Caco-2 (cell line): ENCODE measurements at regions not wholly inside any gene's neighbourhood (a gene's known extent, or its start where the extent isn't known, plus 50 kb on each side); places are given as distances from the start of the nearest gene placed in this dataset.

Source experiments
- BruUV-seq: library from RNA; stranded (reverse); fragments of 400-500 nt; replicated peaks from 2 replicates; lab custom pipeline; 2021; lab: Mats Ljungman, UMichigan
- CTCF ChIA-PET: fragments of 300-600 bp; sonication (Branson Sonifier 250); formaldehyde crosslinking; loops from one replicate; lab custom pipeline; 2022; ENCODE audit warnings: antibody characterized with exemption; lab: Charles Lee
- POLR2A ChIA-PET: fragments of 300-600 bp; sonication (Branson Sonifier 250); formaldehyde crosslinking; loops from one replicate; lab custom pipeline; 2022; ENCODE audit warnings: antibody characterized with exemption; lab: Charles Lee
- DNase-seq, 2 experiments: peaks; one replicate each; pipeline versions ENCODE4 v3.0.0 to v3.0.0-alpha.2; 2020 to 2022
- H3K27me3 ChIP-seq: replicated peaks from 2 replicates; pipeline ENCODE4 v1.6.0; 2011; ENCODE audit warnings: low read length; ENCODE audit not compliant: control insufficient read depth, insufficient read depth
- H3K36me3 ChIP-seq: 2 replicates; pipeline ENCODE4 v1.5.1; 2011; ENCODE audit warnings: low read length; ENCODE audit not compliant: control insufficient read depth, insufficient read depth
- H3K4me1 ChIP-seq: fragments of 250-450 bp; sonication (Bioruptor Pico); 2 replicates; pipeline ENCODE4 v1.5.1; 2020; ENCODE audit warnings: mild to moderate bottlenecking
- H3K4me3 ChIP-seq: 2 replicates; pipeline ENCODE4 v1.5.1; 2011; ENCODE audit warnings: low read depth, mild to moderate bottlenecking, control low read depth, low read length
- H3K9me3 ChIP-seq: fragments of 250-450 bp; sonication (Bioruptor Pico); 2 replicates; pipeline ENCODE4 v1.5.1; 2020; ENCODE audit warnings: mild to moderate bottlenecking, moderate library complexity
- H3K27ac Mint-ChIP-seq: one replicate; pipeline ENCODE4 v1.8.0; 2022; ENCODE audit warnings: mixed read lengths; ENCODE audit not compliant: unreplicated experiment
- H3K27me3 Mint-ChIP-seq: one replicate; pipeline ENCODE4 v1.8.0; 2022; ENCODE audit warnings: mixed read lengths; ENCODE audit not compliant: insufficient read depth, unreplicated experiment
- H3K36me3 Mint-ChIP-seq: one replicate; pipeline ENCODE4 v1.8.0; 2022; ENCODE audit warnings: mild to moderate bottlenecking, mixed read lengths; ENCODE audit not compliant: insufficient read depth, unreplicated experiment
- H3K4me1 Mint-ChIP-seq: one replicate; pipeline ENCODE4 v1.8.0; 2022; ENCODE audit warnings: low read depth, mixed read lengths; ENCODE audit not compliant: unreplicated experiment
- H3K4me3 Mint-ChIP-seq: one replicate; pipeline ENCODE4 v1.8.0; 2022; ENCODE audit warnings: mild to moderate bottlenecking, moderate library complexity, mixed read lengths; ENCODE audit not compliant: unreplicated experiment
- H3K9me3 Mint-ChIP-seq: one replicate; pipeline ENCODE4 v1.8.0; 2022; ENCODE audit warnings: mixed read lengths; ENCODE audit not compliant: unreplicated experiment
- intact Hi-C: fragments of 100-400 bp; cut with micrococcal nuclease; formaldehyde crosslinking; loops from one replicate; pipeline ENCODE4 v1.10.0; 2022; ENCODE audit not compliant: unreplicated experiment
- TF ChIP-seq, protein P1 (sequence below), 2 experiments: fragments of 200-600 bp in 1 of 2; IDR thresholded peaks; 1 replicate in 1 of 2; 2 replicates in 1 of 2; pipeline versions ENCODE4 v1.5.1 to v1.8.0; 2011 to 2022; ENCODE audit warnings: antibody characterized with exemption in 1 of 2, control low read depth in 1 of 2, inconsistent platforms in 1 of 2, low read depth in 1 of 2, low read length in 1 of 2, mild to moderate bottlenecking in 1 of 2, moderate library complexity in 1 of 2; ENCODE audit not compliant: insufficient read depth in 1 of 2, severe bottlenecking in 1 of 2, unreplicated experiment in 1 of 2

DNA sequence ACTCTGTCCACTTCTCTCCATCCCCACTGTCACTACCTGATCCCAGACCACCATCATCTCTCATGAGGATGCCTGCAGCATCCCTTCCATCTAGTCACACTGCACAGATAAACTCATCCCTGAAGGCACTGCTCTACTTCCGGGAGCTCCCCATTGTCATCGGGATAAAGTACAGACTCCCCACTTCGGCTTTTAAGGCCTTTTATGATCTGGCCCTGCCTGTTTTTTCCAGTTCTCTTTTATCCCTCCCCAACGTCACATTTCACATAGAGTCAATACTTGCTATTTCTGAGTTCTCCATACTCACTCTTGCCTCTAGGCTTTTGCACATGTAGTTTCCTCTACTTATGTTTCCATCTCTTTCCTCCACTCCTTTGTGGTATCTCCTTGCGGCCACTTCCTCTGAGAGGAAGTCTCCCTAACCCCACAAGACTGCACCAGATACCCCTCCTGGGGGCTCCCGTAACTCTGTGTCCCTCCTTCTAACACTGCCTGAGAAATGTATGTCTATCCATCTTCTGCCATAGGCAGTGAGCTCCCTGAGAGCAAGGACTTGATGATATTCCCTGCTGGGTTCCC, 66.9 kb downstream of the COPRS start:
- H3K36me3 Mint-ChIP-seq: no peaks in the 10 kb centered on the region
- no peak overlapping the region for H3K4me3 Mint-ChIP-seq
- DNase-seq: no peak
- BruUV-seq: no TSS peak
- H3K27me3 ChIP-seq: no peaks in the 10 kb centered on the region
- no peak overlapping the region for H3K4me3 ChIP-seq
- CTCF ChIA-PET: interaction anchor here (1.1 kb wide), 1 partner anchor 211 kb away, joined by 3 read pairs; no protein-coding TSS in a partner anchor
- intact Hi-C loops: no loop called here
- no peaks in the 10 kb centered on the region for H3K9me3 ChIP-seq
- POLR2A ChIA-PET: no interaction called here
- H3K36me3 ChIP-seq: no peaks in the 10 kb centered on the region
- H3K27me3 Mint-ChIP-seq: no peaks in the 10 kb centered on the region
- TF ChIP-seq, protein P1, sequence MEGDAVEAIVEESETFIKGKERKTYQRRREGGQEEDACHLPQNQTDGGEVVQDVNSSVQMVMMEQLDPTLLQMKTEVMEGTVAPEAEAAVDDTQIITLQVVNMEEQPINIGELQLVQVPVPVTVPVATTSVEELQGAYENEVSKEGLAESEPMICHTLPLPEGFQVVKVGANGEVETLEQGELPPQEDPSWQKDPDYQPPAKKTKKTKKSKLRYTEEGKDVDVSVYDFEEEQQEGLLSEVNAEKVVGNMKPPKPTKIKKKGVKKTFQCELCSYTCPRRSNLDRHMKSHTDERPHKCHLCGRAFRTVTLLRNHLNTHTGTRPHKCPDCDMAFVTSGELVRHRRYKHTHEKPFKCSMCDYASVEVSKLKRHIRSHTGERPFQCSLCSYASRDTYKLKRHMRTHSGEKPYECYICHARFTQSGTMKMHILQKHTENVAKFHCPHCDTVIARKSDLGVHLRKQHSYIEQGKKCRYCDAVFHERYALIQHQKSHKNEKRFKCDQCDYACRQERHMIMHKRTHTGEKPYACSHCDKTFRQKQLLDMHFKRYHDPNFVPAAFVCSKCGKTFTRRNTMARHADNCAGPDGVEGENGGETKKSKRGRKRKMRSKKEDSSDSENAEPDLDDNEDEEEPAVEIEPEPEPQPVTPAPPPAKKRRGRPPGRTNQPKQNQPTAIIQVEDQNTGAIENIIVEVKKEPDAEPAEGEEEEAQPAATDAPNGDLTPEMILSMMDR (IDR thresholded peaks at IDR 0.05; ENCODE audit: insufficient read depth in 1 of 2, low read depth in 1 of 2, low read length in 1 of 2, severe bottlenecking in 1 of 2, unreplicated experiment in 1 of 2): no peak
- no peak overlapping the region for H3K27ac Mint-ChIP-seq
- H3K9me3 Mint-ChIP-seq: no peaks in the 10 kb centered on the region
- H3K4me1 Mint-ChIP-seq: peaks cover 8% of the 10 kb centered on the region
- H3K4me1 ChIP-seq: no peaks in the 10 kb centered on the region

DNA sequence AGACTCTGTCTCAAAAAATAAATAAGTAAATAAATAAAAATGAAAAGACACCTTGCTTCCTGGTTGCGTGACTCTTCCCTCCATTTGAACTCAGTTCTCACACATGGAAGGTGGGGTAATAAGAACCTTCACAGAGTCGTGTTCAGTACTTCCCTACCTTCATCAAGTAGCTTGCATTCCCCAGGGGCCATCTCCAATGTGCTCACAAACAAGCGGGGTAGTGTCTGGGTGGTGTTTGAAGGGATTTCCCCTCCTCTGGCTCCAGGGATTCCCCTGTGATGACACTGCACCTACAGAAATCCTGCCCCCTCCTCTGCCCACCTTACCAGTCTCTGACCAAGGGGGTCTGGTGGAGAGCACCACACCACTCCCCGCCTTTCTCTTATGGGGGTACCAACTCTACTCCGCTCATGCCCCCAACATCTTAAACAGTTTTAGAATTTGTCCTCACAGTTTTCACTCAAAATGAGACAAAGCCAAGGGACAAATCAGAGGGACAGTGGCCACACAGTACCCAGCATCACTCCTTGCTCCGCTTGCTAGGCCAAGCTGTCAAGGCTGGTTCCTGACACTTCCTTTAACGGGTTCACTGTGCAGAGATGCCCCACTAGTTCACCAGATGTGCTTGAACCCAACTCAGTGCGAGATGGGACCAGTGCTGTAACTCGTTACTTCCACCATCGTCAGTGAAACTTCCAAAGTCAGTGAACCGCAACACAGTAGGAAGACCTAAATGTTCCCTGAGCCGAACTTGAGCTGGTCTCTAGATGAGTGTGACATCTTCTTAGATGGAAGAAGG, 69.1 kb downstream of the COPRS start:
- TF ChIP-seq, protein P1 (IDR thresholded peaks at IDR 0.05; ENCODE audit: insufficient read depth in 1 of 2, low read depth in 1 of 2, low read length in 1 of 2, severe bottlenecking in 1 of 2, unreplicated experiment in 1 of 2): no peak
- CTCF ChIA-PET: no interaction called here
- Histone ChIP-seq H3K27me3 (no peaks in the 10 kb centered on the region), H3K4me3 (no peak overlapping the region), H3K9me3 (no peaks in the 10 kb centered on the region; the same call in 1 of the 2 replicates), H3K4me1 (no peaks in the 10 kb centered on the region), H3K36me3 (no peaks in the 10 kb centered on the region)
- H3K9me3 Mint-ChIP-seq: no peaks in the 10 kb centered on the region
- H3K4me3 Mint-ChIP-seq: no peak overlapping the region
- POLR2A ChIA-PET: interaction anchor here (0.7 kb wide), 1 partner anchor 9 kb away, joined by 4 read pairs; no protein-coding TSS in a partner anchor
- no TSS peak for BruUV-seq
- no peak overlapping the region for H3K27ac Mint-ChIP-seq
- no peaks in the 10 kb centered on the region for H3K4me1 Mint-ChIP-seq
- no peaks in the 10 kb centered on the region for H3K27me3 Mint-ChIP-seq
- no peak for DNase-seq
- no peaks in the 10 kb centered on the region for H3K36me3 Mint-ChIP-seq
- intact Hi-C loops: no loop called here

GRCh38 chr17:31788956-31789355, 70.1 kb downstream of the COPRS start:
- ChIA-PET POLR2A (no interaction called here), CTCF (no interaction called here)
- H3K36me3 ChIP-seq: no peaks in the 10 kb centered on the region
- no peak for DNase-seq
- H3K4me1 ChIP-seq: no peaks in the 10 kb centered on the region
- no peaks in the 10 kb centered on the region for H3K36me3 Mint-ChIP-seq
- no peak overlapping the region for H3K4me3 Mint-ChIP-seq
- TF ChIP-seq, protein P1 (IDR thresholded peaks at IDR 0.05; ENCODE audit: insufficient read depth in 1 of 2, low read depth in 1 of 2, low read length in 1 of 2, severe bottlenecking in 1 of 2, unreplicated experiment in 1 of 2): no peak
- H3K4me3 ChIP-seq: no peak overlapping the region
- H3K27me3 Mint-ChIP-seq: no peaks in the 10 kb centered on the region
- H3K9me3 ChIP-seq: no peaks in the 10 kb centered on the region; the same call in 1 of the 2 replicates
- H3K4me1 Mint-ChIP-seq: no peaks in the 10 kb centered on the region
- intact Hi-C loops: no loop called here
- no TSS peak for BruUV-seq
- H3K27ac Mint-ChIP-seq: no peak overlapping the region
- H3K27me3 ChIP-seq: no peaks in the 10 kb centered on the region
- H3K9me3 Mint-ChIP-seq: no peaks in the 10 kb centered on the region
